GM19372 (cell line): ENCODE measurements at regions not wholly inside any gene's neighbourhood (a gene's known extent, or its start where the extent isn't known, plus 50 kb on each side); places are given as distances from the start of the nearest gene placed in this dataset.
"Not testable (repeated sequence)": the region's sequence is repeated elsewhere in the genome, so short reads cannot be mapped to it uniquely, and the experiment has no call there.

ENCODE experiments used
- ATAC-seq: cut with Tn5 transposase; IDR thresholded peaks from one replicate; pipeline ENCODE4 v1.9.1; 2021; ENCODE audit warnings: mild to moderate bottlenecking, low read depth, moderate library complexity; ENCODE audit not compliant: unreplicated experiment

- ATAC-seq = no peak
Measured at GRCh38 chr3:152656214-152656971, 178.5 kb upstream of the P2RY1 start.

GRCh38 chr3:152656972-152657355, 178.0 kb upstream of the P2RY1 start:
- ATAC-seq = no peak

GRCh38 chr3:152658977-152659720, 175.8 kb upstream of the P2RY1 start:
- ATAC-seq = no peak

- ATAC-seq = no peak
Measured at GRCh38 chr3:152662157-152662556, 172.8 kb upstream of the P2RY1 start.

GRCh38 chr3:152664766-152665165, 170.2 kb upstream of the P2RY1 start:
- ATAC-seq = no peak

GRCh38 chr3:152667267-152667666, 167.7 kb upstream of the P2RY1 start:
- no peak for ATAC-seq

GRCh38 chr3:152669560-152669959, 165.4 kb upstream of the P2RY1 start:
- ATAC-seq = no peak

GRCh38 chr3:152671446-152672319, 163.2 kb upstream of the P2RY1 start:
- ATAC-seq = no peak

DNA sequence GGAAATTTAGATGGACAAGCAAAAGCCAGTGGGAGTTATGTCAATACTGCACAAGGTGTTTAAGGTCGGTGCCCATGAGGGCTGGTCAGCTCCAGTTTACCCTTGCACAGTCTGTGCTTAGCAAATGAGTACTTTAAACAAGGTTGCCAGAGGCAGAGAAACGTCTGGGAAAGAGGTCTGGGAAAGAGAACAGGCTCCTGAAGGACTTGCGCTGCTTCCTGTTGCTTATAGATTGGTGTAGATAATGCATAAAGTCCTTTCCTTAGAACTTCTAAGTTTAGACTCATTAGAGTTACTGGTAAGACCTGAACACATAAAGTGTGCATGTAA, 162.6 kb upstream of the P2RY1 start:
- ATAC-seq = no peak

GRCh38 chr3:152676810-152677379, 158.0 kb upstream of the P2RY1 start:
- ATAC-seq = no peak

- ATAC-seq = no peak
Measured at GRCh38 chr3:152677491-152677890, 157.4 kb upstream of the P2RY1 start.

DNA sequence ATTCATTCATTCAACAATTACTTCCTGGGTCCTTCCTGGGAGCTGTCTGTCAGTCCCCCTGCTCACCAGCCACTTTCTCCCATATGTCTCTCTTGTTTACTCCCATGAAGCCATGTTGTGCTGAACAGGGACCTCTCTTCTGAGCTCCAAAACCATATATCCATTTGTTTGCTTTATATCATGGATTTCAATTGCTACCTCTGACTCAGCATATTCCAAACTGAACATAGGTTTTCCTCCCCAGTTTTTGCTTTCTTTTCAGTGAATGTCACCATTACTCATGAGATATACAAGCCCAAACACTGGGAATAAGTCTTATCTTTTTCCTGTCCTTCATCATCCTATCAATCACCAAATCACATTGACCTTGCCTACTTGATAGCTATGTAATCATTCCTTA, 152.5 kb upstream of the P2RY1 start:
- ATAC-seq = no peak

DNA sequence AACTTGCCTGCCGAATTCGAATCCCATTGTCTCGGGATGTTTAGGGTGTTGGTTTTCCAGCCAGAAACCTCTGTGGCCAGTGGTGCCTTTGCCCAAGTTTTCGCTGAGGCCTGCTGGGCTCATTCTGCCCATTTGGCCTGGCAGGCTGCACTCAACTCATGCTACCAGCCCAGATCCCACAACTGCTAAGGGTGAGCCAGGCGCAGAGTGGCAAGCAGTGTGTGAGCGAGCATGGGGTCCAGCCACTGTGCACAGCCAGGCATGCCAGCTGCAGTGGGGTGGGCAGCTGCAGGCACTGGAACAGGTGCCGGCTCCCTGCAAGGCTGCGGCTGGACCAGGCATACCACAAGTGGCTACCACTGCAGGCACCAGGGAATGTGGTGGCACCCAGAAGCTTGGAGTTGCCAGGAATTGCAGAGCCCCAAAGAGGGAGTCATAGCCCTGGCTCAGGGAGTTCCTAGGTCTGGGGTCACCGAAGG, 151.4 kb upstream of the P2RY1 start:
- no peak for ATAC-seq

- no peak for ATAC-seq
Measured at GRCh38 chr3:152684279-152684678, 150.7 kb upstream of the P2RY1 start.

GRCh38 chr3:152688313-152688712, 146.6 kb upstream of the P2RY1 start:
- ATAC-seq = no peak

DNA sequence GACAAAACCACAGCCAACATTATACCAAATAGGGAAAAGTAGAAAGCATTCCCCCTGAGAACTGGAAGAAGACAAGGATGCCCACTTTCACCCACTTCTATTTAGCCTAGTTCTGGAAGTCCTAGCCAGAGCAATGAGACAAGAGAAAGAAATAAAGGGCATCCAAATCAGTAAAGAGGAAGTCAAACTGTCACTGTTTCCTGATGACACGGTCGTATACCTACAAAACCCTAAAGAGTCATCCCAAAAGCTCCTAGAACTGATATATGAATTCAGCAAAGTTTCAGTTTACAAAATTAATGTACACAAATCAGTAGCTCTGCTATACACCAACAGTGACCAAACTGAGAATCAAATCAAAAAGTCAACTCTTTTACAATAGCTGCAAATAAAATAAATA, 142.6 kb upstream of the P2RY1 start:
- ATAC-seq = not testable (repeated sequence)

DNA sequence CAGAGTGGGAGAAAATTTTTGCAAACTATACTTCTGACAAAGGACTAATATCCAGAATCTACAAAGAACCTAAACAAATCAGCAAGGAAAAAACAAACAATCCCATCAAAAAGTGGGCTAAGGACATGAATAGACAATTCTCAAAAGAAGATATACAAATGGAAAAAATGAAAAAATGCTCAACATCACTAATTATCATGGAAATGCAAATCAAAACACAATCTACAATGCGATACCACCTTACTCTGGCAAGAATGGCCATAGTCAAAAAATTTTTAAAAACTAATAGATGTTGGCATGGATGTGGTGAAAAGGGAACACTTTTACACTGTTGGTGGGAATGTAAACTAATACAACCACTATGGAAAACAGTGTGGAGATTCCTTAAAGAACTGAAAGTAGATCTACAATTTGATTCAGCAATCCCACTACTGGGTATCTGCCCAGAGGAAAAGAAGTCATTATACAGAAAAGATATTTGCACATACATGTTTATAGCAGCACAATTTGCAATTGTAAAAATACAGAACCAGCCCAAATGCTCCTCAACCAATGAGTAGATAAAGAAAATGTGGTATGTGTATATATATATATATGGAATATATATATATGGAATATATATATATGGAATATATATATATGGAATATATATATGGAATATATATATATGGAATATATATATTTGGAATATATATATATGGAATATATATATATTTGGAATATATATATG, 141.2 kb upstream of the P2RY1 start:
- not testable (repeated sequence) for ATAC-seq

GRCh38 chr3:152695840-152696239, 139.1 kb upstream of the P2RY1 start:
- no peak for ATAC-seq

DNA sequence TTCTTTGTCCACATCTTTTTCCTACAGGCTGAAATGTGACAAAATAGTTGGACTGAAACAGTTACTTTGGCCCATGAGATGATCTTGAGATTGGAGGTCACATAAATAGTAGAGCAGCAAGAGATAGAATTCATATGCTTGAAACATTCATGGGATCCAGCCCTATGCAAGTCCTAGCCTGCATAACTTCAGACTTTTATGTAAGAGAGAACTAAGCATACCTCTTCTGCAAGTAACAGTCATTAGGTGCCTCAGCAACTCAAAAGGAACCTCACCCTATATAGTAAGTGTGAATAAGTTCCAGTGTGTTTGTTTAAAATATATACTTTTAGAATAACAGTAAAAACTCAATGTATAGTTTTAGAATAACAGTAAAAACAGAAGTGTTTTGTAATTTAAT, 138.0 kb upstream of the P2RY1 start:
- no peak for ATAC-seq

- no peak for ATAC-seq
Measured at GRCh38 chr3:152703245-152703890, 131.6 kb upstream of the P2RY1 start.
